GM19455 (cell line): ENCODE measurements at regions not wholly inside any gene's neighbourhood (a gene's known extent, or its start where the extent isn't known, plus 50 kb on each side); places are given as distances from the start of the nearest gene placed in this dataset.

ENCODE experiments used
- ATAC-seq: cut with Tn5 transposase; IDR thresholded peaks from one replicate; pipeline ENCODE4 v1.9.1; 2021; ENCODE audit not compliant: unreplicated experiment

- ATAC-seq = no peak
These were observed 219.1 kb upstream of the KIRREL3 start for GRCh38 chr11:127219704-127220103.

DNA sequence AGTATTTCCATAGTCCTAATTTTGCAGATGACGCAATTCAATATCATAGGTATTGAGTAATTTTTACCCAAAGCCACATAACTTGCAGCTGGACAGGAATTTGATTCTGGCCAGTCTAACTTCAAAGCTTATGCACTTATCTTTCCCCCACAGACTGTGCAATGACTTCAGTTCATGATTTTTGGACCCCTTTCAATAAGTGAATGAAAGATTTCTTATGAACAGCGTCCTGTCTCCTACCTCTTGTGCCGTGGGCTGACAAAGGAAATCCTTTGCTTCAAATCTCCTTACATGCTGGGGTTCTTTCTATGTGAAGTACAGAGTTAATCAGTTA, 217.7 kb upstream of the KIRREL3 start:
- no peak for ATAC-seq

DNA sequence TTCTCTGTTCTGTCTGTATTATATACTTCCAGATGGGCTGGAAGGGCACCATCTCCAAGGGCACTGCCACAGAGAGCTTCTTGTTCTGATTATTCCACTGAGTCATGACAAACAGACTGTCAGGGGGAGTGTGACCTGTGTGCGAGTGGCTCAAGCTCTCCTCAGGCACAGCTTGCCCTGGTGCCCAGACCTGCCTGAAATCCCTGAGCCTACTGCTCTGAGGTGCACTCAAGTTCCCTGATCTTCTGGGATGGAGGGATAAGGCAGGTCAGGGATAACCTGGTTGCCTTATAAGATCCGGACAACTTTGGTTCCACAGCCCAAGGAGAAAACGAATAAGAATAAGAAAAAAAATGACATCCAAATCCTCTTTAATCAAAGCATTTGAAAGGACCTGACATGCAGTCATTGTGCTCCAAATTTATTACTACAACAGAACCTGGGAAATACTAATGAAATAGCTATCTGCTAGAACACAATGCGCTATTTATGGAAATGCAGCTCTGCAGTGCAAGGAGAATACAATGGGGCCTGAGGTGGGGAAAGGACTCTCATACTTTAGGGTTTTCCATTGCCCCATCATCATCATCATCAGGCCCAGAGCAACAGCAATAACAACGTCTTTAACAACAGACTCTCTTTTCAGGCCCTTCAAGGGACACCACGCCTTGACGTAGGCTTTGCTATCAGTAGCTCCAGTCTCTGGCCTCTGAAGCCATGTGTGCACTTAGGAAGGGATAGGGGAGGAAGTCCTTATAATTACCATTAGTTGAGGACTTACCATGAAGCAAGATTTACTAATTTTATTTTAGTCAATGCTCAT, 217.1 kb upstream of the KIRREL3 start:
- ATAC-seq = no peak

GRCh38 chr11:127205688-127206217, 205.2 kb upstream of the KIRREL3 start:
- ATAC-seq = no peak

DNA sequence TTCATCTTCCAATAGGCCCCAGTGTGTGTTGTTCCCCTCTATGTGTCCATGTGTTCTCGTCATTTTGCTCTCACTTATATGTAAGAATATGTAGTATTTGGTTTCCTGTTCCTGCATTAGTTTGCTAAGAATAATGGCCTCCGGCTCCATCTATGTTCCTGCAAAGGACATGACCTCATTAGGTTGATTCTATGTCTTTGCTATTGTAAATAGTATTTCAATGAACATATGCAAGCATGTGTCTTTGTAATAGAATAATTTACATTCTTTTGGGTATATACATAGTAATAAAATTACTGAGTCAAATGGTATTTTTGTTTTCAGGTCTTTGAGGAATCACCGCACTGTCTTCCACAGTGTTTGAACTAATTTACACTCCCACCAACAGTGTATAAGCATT, 202.9 kb upstream of the KIRREL3 start:
- no peak for ATAC-seq

DNA sequence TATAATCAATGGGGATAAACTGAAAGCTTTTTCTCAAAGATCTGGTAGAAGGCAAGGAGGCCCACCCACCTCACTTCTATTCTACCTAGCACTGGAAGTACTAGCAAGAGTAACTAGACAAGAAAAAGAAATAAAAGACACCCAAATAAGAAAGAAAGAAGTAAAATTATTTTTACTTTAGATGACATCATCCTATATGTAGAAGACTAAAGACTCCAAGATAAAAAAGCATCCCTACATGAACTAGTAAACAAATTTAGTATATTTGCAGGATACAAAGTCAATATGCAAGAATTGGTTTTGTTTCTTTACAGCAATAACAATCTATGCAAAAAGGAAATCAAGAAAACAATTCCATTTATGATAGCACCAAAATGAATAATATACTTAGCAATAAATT, 201.5 kb upstream of the KIRREL3 start:
- ATAC-seq = no peak

GRCh38 chr11:127199306-127199801, 198.8 kb upstream of the KIRREL3 start:
- no peak for ATAC-seq

GRCh38 chr11:127195501-127196120, 195.0 kb upstream of the KIRREL3 start:
- ATAC-seq = no peak

DNA sequence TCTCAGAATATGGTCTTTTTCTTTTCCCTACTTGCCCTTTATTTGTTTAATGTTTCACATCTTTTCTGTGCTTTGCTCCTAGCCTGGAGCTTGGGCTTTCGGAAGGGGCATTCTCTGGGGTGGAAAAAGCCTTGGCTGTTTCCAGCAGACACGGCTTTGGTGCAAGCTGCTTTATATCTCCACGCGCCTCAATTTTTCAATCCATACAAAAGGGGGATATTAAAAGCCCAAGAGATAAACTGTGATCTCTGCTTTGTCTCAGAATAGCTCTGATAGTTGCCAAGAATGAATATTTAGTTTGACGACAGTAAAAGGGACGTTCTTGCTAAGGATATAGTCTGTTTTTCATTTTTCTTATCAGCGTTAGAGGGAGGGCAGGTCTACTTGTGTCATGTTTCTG, 194.0 kb upstream of the KIRREL3 start:
- no peak for ATAC-seq

GRCh38 chr11:127193950-127194349, 193.4 kb upstream of the KIRREL3 start:
- no peak for ATAC-seq

GRCh38 chr11:127191689-127192088, 191.1 kb upstream of the KIRREL3 start:
- no peak for ATAC-seq

GRCh38 chr11:127191261-127191660, 190.7 kb upstream of the KIRREL3 start:
- no peak for ATAC-seq

DNA sequence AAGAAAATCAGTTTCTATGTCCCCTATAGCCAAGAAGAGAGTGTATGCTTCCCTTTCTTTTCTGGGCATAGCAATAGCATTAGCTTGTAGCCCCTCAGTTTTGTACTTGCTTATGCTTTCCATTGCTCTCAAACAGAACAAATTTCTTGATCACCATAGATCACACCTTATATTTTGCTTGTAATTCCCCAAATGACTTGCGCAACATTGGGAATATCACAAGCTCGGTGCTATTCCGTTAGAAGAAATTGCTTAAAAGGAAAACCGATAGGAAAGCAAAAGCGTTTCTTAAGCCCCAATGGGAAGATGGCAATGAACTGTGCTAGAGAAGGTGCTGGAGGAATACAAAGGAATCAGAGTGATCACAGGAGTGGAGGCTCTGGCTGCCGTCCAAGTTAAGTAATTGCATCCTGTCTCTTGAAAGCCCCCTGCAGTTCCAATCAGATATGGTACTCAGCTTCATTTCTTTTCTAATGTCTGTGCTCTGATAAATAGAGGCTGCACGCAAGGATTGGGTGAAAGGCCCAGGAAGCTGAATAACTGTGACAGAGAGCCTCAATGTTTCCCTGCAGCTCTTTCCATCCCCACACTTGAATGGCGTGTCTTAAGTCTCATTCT, 182.1 kb upstream of the KIRREL3 start:
- ATAC-seq = no peak

- no peak for ATAC-seq
These were observed 156.7 kb upstream of the KIRREL3 start for GRCh38 chr11:127157225-127157624.

DNA sequence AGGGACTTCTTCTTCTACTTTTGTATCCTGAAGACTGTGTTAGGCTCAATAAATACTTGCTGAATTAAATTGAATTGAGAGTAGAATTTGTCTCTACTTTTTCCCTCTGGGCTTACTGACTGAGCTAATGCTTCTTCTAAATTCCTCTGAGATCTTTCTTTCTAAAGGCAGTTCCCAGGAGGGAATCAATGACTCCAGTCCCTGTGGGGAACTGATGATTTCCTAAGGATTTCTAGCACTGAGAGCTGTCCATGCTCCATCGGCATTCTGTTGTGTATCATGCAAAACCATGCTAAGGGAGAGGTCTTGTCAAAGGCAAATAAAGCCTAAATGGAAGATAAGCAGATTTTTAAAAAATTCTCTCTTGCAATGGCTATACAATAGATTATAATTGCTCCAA, 148.8 kb upstream of the KIRREL3 start:
- ATAC-seq = no peak

DNA sequence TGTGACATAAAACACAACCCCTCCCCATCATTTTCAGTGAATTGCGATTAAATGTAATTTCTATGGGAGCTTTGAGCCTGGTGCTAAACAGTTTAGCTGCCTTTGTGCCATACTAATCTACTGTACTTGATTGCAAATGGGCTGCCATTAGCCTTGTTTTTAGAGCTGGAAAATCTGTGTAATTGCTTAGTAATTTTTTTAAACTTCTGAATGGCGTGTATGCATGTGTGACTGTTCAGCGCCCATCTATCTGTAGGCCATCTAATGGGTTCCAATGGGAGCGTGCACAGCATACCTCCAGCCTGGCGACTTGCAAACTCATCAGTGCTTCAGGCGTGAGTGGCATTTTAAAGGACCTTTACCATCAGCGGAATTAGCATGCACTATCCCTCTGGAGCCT, 142.7 kb upstream of the KIRREL3 start:
- no peak for ATAC-seq

GRCh38 chr11:127138613-127139012, 138.0 kb upstream of the KIRREL3 start:
- no peak for ATAC-seq

DNA sequence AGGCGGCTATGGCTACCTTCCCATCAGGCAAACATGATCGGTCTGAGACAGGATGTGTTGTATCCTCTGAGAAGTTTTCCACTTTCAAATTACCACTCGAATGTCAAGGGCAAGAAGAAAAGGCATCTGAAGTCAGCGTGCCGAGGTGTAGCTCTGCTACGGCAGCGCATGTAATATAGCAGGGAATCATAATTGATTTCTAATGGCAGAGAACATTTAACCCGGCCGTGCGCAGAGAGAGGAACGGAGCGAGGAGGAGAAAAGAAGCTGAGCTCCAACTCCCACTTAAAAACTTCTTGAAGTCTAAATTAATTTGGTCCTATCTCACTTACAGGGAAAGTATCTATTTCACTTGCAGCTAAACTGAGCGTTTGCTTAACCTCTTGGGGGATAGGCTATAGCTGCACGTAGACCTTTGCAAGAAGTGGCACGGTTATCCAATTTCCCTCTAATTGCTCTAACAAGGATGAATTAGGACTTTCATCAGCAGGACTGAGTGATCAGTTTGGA, 137.3 kb upstream of the KIRREL3 start:
- ATAC-seq = no peak

GRCh38 chr11:127136438-127136837, 135.9 kb upstream of the KIRREL3 start:
- ATAC-seq = no peak

DNA sequence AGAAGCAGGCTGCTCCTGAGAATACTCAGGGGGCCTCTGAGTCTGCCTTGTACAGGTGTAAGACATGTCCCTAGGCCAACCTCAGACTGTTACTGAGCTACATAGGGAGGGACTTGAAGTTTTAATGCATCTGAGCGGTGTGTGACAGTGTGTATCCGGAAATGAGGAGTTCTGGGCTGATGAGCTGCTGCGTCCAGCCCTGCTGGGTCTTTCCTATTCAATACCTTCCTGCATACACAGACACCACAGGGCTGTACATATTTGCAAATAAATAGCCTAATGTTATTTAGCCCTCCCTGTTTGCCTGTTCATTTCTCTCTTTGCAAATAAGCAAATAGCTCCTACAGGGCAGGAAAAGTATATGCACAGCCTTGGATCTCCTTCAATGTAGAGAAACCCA, 134.7 kb upstream of the KIRREL3 start:
- no peak for ATAC-seq

GRCh38 chr11:127133061-127133460, 132.5 kb upstream of the KIRREL3 start:
- no peak for ATAC-seq

DNA sequence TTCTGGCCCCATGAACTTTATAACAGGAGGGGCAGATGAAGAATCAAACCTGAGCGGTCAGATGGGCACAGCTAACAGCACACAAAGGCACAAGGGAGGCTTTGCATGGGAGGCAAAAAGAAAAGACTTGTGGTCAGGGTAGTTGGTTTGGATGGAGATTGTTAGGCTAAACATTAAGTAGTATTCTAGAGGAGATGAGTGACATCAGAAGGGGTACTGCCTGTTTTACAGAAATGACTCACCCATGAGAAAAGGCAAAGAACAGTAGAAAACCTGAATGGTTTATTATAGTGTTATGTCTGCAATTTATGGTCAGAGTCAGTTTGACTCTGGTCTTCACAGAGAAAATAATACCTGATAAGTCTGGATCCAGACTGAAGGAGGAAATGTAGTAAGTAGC, 129.8 kb upstream of the KIRREL3 start:
- ATAC-seq = no peak
